ENCODE measurements at regions not wholly inside any gene's neighbourhood (a gene's known extent, or its start where the extent isn't known, plus 50 kb on each side); places are given as distances from the start of the nearest gene placed in this dataset.

DNA sequence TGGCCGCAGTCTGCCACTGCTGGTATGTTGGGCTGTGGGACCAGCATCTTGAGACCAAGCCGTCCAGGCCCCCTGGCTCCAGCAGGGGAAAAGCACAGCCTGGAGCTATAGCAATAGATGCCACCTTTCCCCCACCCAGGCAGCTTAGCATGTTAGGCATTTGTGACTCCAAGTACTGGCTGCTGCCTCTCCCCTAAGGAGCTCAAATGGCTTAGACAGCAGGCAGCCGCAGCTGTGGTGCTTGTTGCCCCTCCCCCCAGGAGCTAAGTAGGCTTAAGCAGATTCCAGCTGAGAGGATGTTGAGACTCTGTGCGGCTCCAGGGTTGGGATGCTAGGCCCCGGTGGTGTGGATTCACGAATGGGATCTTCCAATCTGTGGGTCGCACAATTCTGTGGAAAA lies 88.8 kb upstream of the ANKFN1 start:
- no peak for ATAC-seq
- intact Hi-C loops (cut with micrococcal nuclease): no loop called here

DNA sequence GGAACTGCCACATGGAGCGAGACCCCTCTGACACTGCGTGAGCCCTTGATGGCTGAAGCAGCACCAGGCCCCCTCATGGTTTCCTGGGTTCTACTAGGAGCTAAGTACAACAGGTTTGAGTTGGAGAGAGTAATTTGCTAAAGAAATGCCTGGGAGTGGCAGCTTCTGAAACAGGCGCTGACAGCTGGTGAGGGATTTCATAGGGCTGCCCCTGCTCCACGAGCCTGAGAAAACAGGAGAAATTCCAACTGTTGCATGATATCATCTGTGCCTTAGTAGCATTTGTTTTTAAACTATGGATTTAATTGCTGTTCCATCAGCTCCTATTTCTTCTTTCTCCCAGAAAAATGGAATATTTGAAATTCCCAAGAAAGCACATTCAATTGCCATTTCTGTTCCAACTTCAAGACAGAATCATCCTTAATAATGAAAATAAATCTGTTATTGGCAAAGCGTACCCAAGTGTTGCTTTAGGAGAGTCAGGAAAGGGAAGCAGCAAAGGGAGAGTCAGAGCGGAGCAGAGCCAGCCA lies 78.8 kb upstream of the ANKFN1 start:
- ATAC-seq: peak; percentile 41
- intact Hi-C loops (cut with micrococcal nuclease): no loop called here
- no peak for DNase-seq

More for the DNA sequence above, 88.8 kb upstream of the ANKFN1 start:
- no peak for DNase-seq

DNA sequence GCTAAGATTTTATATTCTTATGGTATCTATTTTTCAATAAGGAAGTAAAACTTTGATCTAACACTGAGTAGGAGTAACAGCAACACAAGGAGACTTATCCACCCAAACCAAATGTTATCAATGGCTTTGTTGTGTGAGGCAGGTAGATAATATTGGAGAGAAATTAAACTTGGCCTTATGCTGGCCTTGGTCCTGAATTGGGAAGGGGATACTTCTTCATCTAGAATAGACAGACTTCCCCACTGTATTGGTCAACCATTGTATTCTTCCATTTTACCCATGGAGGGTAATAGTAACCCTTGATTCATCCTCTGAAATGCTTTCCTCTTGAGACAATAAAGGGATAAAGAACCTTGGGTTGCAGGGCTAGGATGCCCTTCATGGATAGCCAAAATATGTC lies 76.3 kb upstream of the ANKFN1 start:
- no peak for ATAC-seq
- DNase-seq: no peak
- intact Hi-C loops (cut with micrococcal nuclease): no loop called here

DNA sequence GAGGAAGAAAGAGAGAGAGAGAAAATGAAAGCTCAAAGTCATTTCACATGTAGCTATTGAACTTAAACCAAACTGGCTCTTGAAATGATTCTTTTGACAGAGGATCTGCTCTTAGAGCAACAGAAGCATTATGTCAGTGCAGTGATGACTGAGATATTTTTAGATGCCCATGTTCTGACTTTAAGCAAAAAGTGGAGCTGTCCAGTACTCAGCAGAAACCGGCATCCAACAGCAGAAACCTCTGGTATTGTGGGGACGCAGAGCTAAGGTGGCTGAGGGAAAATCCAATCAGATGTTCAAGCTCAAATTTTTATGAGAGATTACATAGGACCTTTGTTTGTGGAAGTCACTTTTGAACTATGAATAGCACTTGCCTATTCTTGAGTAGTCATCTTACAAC lies 69.8 kb upstream of the ANKFN1 start:
- no peak for ATAC-seq
- DNase-seq: no peak
- intact Hi-C loops (cut with micrococcal nuclease): no loop called here

DNA sequence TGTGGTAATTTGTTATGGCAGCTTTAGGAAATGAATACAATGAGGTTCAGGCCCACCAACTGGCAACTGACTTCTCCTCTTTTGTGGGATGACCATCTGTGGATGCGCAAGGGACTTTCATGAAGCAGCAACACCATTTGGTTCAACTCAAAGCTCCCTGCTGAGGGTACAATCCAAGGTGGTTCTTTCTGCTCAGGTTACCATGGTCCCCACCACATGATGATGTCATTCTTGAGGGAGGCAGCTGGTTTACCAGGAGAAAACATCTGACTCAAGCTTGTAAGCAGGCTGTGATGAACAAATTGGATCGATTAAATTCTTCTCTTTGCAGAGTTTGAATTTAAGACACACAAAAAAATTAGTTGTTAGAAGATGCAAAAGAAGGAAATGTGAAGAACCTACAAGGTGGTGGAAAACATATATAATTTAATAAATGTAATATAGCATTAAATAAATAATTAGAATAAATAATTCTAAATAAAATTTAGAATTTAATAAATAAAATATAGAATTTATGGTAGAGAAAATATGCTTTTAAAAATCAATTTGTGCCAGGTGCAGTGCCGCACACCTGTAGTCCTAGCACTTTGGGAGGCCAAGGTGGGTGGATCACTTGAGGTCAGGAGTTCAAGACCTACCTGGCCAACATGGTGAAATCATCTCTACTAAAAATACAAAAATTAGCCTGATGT lies 67.6 kb upstream of the ANKFN1 start:
- intact Hi-C loops (cut with micrococcal nuclease): no loop called here
- no peak for ATAC-seq
- no peak for DNase-seq

DNA sequence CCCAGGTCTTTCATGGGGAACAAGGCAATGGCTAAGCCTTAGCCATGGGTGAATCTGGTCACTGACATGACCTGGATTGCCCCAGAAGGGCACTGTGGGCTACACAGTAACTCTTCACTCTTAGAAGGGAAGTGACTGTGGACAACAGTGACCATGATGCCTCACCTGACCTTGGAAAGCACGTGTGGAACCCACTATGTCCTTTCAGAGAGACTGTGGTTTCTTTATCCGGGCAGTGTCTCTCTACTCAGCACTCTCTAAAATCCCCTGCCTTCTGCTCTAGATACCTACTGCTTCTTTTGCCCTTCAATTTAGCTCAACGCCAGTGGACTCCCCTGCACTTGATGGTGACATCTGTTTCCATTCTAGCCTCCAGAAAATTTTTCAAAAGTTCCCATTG lies 66.1 kb upstream of the ANKFN1 start:
- intact Hi-C loops (cut with micrococcal nuclease): no loop called here
- ATAC-seq (no peak), DNase-seq (no peak)

DNA sequence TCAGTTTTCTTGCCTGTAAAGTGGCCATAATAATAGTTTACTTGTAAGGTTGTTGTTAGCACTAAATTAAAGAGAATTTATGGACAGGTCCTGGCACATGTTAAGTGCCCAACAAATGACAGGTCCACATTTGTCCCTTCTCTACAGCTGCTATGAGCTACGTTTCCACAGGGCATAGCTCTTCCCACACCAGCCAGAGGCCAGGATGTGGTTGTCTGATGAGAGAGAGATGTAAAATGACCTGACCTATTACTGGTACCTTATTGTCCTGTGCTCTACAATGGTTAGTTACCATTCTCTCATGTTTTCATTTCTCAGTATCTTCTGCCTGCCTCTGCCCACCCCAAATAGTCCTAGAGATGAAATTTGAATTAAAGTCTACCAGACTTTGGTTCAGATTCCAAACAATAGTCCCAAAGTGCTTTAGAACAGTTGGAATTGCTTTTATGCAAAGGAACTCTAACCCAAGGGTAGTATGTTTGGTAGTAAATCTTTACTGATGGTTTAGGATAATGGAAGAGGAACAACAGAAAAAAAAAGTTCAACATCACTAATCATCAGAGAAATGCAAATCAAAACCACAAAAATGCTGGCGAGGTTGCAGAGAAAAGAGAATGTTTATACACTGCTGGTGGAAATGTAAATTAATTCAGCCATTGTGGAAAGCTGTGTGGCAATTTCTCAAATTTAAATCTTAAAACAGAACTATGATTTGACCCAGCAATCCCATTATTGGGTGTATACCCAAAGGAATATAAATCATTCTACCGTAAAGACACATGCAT lies 57.1 kb upstream of the ANKFN1 start:
- intact Hi-C loops (cut with micrococcal nuclease): no loop called here

DNA sequence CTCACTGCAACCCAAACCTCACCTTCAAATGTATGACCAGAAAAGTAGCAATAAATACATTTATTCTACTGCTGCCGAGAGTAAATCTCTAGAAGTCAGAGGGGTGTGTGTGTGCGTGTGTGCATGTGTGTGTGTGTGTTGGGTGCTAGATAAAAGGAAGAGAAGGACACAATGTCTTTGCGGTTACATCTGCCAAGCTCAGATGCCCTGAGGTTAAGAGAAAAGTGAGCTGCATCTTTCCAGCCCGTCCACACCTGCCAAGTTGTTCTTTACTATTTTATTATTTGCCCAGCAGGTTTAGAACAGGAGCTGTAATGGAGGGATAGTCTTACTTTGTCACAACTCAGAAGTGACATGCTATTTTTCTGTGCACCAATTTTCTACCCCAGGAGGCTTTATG lies 54.5 kb upstream of the ANKFN1 start:
- DNase-seq (no peak), ATAC-seq (no peak)
- intact Hi-C loops (cut with micrococcal nuclease): no loop called here

More for the DNA sequence above, 57.1 kb upstream of the ANKFN1 start:
- no peak for DNase-seq
- no peak for ATAC-seq

DNA sequence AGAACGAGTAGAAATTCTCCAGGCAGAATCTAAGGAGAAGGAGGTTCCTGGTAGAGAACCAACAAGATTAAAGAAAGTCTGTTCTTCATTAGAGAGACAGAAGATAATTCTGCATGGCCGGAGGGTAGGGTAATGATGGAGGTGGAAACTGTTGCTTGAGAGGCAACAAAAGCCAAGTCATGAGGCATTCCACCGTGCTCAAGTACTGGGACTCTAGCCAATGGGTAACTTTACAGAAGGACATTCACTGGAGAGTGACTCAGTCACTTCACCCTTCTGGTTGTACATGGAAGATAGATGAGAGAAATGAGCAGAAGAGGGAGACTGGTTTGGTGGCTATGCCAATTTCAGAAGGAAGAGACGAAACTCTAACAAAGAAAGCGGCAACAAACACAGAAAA lies 53.6 kb upstream of the ANKFN1 start:
- DNase-seq (no peak), ATAC-seq (no peak)
- intact Hi-C loops (cut with micrococcal nuclease): no loop called here

Data from left ventricle myocardium superior (tissue), 1 donor.